A549 (cell line): ENCODE measurements at regions not wholly inside any gene's neighbourhood (a gene's known extent, or its start where the extent isn't known, plus 50 kb on each side); places are given as distances from the start of the nearest gene placed in this dataset.

Source experiments
- CTCF ChIP-seq: fragments of >200 bp; sonication (Bioruptor Twin); formaldehyde crosslinking; IDR thresholded peaks from 3 replicates; pipeline ENCODE4 v1.5.1; 2016
- EP300 ChIP-seq, 2 experiments: fragments of >200 bp; sonication (Bioruptor Twin); formaldehyde crosslinking; IDR thresholded peaks; 2 replicates in 1 of 2; 3 replicates in 1 of 2; pipeline ENCODE4 v1.6.1; 2016 to 2017
- MYC ChIP-seq: IDR thresholded peaks from 2 replicates; pipeline ENCODE4 v1.6.1; 2012; ENCODE audit warnings: mild to moderate bottlenecking, inconsistent platforms, low read length, improper control_type of control experiment, borderline replicate concordance
- POLR2A ChIP-seq: IDR thresholded peaks from 2 replicates; pipeline ENCODE4 v1.6.1; 2012; ENCODE audit warnings: mild to moderate bottlenecking, low read length
- RAD21 ChIP-seq, 2 experiments: fragments of >200 bp in 1 of 2; sonication (Bioruptor Twin) in 1 of 2; formaldehyde crosslinking in 1 of 2; IDR thresholded peaks in 1 of 2; conservative IDR thresholded peaks in 1 of 2; 2 replicates in 1 of 2; 3 replicates in 1 of 2; pipeline ENCODE4 v1.6.1; 2012 to 2018; ENCODE audit warnings: inconsistent platforms in 1 of 2
- SMC3 ChIP-seq: fragments of >200 bp; sonication (Bioruptor Twin); formaldehyde crosslinking; IDR thresholded peaks from 3 replicates; pipeline ENCODE4 v1.6.1; 2018; ENCODE audit warnings: inconsistent platforms
- SREBF2 ChIP-seq: fragments of 450-650 bp; IDR thresholded peaks from 2 replicates; pipeline ENCODE4 v1.6.1; 2014; ENCODE audit warnings: mild to moderate bottlenecking, moderate library complexity

GRCh38 chr5:98535901-98536300, 237.6 kb upstream of the RGMB start:
- no peak for TF ChIP-seq CTCF
- no peak for TF ChIP-seq SMC3
- TF ChIP-seq EP300 (IDR thresholded peaks at IDR 0.05) = no peak
- TF ChIP-seq POLR2A = no peak
- no peak for TF ChIP-seq SREBF2
- no peak for TF ChIP-seq RAD21 (conservative IDR thresholded peaks at IDR 0.05 in 1 of 2, IDR thresholded peaks at IDR 0.05 in 1 of 2)
- TF ChIP-seq MYC = no peak
